ENCODE measurements at regions not wholly inside any gene's neighbourhood (a gene's known extent, or its start where the extent isn't known, plus 50 kb on each side); places are given as distances from the start of the nearest gene placed in this dataset.

- in situ Hi-C loops (cut with MboI; ENCODE audit: low sequenced_read_pairs), result no loop called here
Observed at GRCh38 chr11:36890121-36890679, 292.2 kb upstream of the RAG2 start.

GRCh38 chr11:36885154-36885553 is 287.1 kb upstream of the RAG2 start:
- in situ Hi-C loops (cut with MboI; ENCODE audit: low sequenced_read_pairs), result no loop called here

GRCh38 chr11:36878737-36879136 is 280.7 kb upstream of the RAG2 start:
- in situ Hi-C loops (cut with MboI; ENCODE audit: low sequenced_read_pairs), result no loop called here

GRCh38 chr11:36877149-36877548 is 279.1 kb upstream of the RAG2 start:
- in situ Hi-C loops (cut with MboI; ENCODE audit: low sequenced_read_pairs), result no loop called here

- in situ Hi-C loops (cut with MboI; ENCODE audit: low sequenced_read_pairs), result no loop called here
Observed at GRCh38 chr11:36876266-36876665, 278.2 kb upstream of the RAG2 start.

- in situ Hi-C loops (cut with MboI; ENCODE audit: low sequenced_read_pairs), result no loop called here
Observed at GRCh38 chr11:36874291-36874690, 276.3 kb upstream of the RAG2 start.

GRCh38 chr11:36870361-36870760 is 272.3 kb upstream of the RAG2 start:
- in situ Hi-C loops (cut with MboI; ENCODE audit: low sequenced_read_pairs), result no loop called here

- in situ Hi-C loops (cut with MboI; ENCODE audit: low sequenced_read_pairs), result no loop called here
Observed at GRCh38 chr11:36868380-36868779, 270.3 kb upstream of the RAG2 start.

GRCh38 chr11:36865846-36866245 is 267.8 kb upstream of the RAG2 start:
- in situ Hi-C loops (cut with MboI; ENCODE audit: low sequenced_read_pairs), result no loop called here

GRCh38 chr11:36854875-36855274 is 256.8 kb upstream of the RAG2 start:
- in situ Hi-C loops (cut with MboI; ENCODE audit: low sequenced_read_pairs), result no loop called here

GRCh38 chr11:36848660-36849059 is 250.6 kb upstream of the RAG2 start:
- in situ Hi-C loops (cut with MboI; ENCODE audit: low sequenced_read_pairs), result no loop called here

GRCh38 chr11:36840378-36840777 is 242.3 kb upstream of the RAG2 start:
- in situ Hi-C loops (cut with MboI; ENCODE audit: low sequenced_read_pairs), result no loop called here

GRCh38 chr11:36837831-36838437 is 239.9 kb upstream of the RAG2 start:
- in situ Hi-C loops (cut with MboI; ENCODE audit: low sequenced_read_pairs), result no loop called here

- in situ Hi-C loops (cut with MboI; ENCODE audit: low sequenced_read_pairs), result no loop called here
Observed at GRCh38 chr11:36825251-36825650, 227.2 kb upstream of the RAG2 start.

- in situ Hi-C loops (cut with MboI; ENCODE audit: low sequenced_read_pairs), result no loop called here
Observed at GRCh38 chr11:36824349-36824748, 226.3 kb upstream of the RAG2 start.

- in situ Hi-C loops (cut with MboI; ENCODE audit: low sequenced_read_pairs), result no loop called here
Observed at GRCh38 chr11:36822829-36823228, 224.8 kb upstream of the RAG2 start.

GRCh38 chr11:36818410-36818809 is 220.4 kb upstream of the RAG2 start:
- in situ Hi-C loops (cut with MboI; ENCODE audit: low sequenced_read_pairs), result no loop called here

- in situ Hi-C loops (cut with MboI; ENCODE audit: low sequenced_read_pairs), result no loop called here
Observed at GRCh38 chr11:36817336-36817965, 219.4 kb upstream of the RAG2 start.

- in situ Hi-C loops (cut with MboI; ENCODE audit: low sequenced_read_pairs), result no loop called here
Observed at GRCh38 chr11:36809303-36809702, 211.3 kb upstream of the RAG2 start.

GRCh38 chr11:36807871-36808270 is 209.8 kb upstream of the RAG2 start:
- in situ Hi-C loops (cut with MboI; ENCODE audit: low sequenced_read_pairs), result no loop called here

- in situ Hi-C loops (cut with MboI; ENCODE audit: low sequenced_read_pairs), result no loop called here
Observed at GRCh38 chr11:36803084-36803483, 205.0 kb upstream of the RAG2 start.

All from HL-60/S4 treated with phorbol 12-myristate 13-acetate at 8.2 ng/mL for 4 days and 3 days (cell line).